H1 (cell line): ENCODE measurements at regions not wholly inside any gene's neighbourhood (a gene's known extent, or its start where the extent isn't known, plus 50 kb on each side); places are given as distances from the start of the nearest gene placed in this dataset.

Source experiments
- CTCF ChIA-PET: fragments of 300-600 bp; sonication (Branson Sonifier 250); formaldehyde crosslinking; loops from one replicate; lab custom pipeline; 2021; ENCODE audit not compliant: partially characterized antibody; lab: Charles Lee
- POLR2A ChIA-PET: fragments of 300-600 bp; sonication (Branson Sonifier 250); formaldehyde crosslinking; loops from one replicate; lab custom pipeline; 2021; ENCODE audit warnings: inconsistent platforms; ENCODE audit not compliant: partially characterized antibody; lab: Charles Lee
- DNase-seq, 2 experiments: peaks; one replicate each; pipeline versions ENCODE4 v3.0.0 to v3.0.0-alpha.2; 2010 to 2022; ENCODE audit warnings: low spot score in 2 of 2, low read depth in 1 of 2, mixed read lengths in 1 of 2
- FAIRE-seq: peaks from 2 replicates; lab custom pipeline; 2011; peaks lifted over from hg19 to GRCh38; lab: Jason Lieb, UNC
- H2AFZ ChIP-seq: 2 replicates; pipeline ENCODE4 v1.8.1; 2012; ENCODE audit warnings: low read length, inconsistent platforms
- H2AK5ac ChIP-seq: 2 replicates; pipeline ENCODE4 v1.6.1; 2013; ENCODE audit warnings: low read depth, low read length
- H2BK120ac ChIP-seq: replicated peaks from 2 replicates; pipeline ENCODE3; 2013; ENCODE audit warnings: low read depth, low read length, inconsistent platforms
- H2BK12ac ChIP-seq: 2 replicates; pipeline ENCODE4 v1.6.1; 2013; ENCODE audit warnings: low read depth, low read length
- H2BK15ac ChIP-seq: 2 replicates; pipeline ENCODE4 v1.6.1; 2013; ENCODE audit warnings: low read length
- H2BK20ac ChIP-seq: 2 replicates; pipeline ENCODE4 v1.6.1; 2013; ENCODE audit warnings: low read length
- H2BK5ac ChIP-seq: 2 replicates; pipeline ENCODE4 v1.6.1; 2013; ENCODE audit warnings: low read depth, low read length
- H3K14ac ChIP-seq: 2 replicates; pipeline ENCODE4 v1.6.1; 2013; ENCODE audit warnings: inconsistent platforms; ENCODE audit not compliant: insufficient read length
- H3K18ac ChIP-seq: 2 replicates; pipeline ENCODE4 v1.6.1; 2013; ENCODE audit warnings: low read length; ENCODE audit errors: extremely low read depth
- H3K23ac ChIP-seq: 2 replicates; pipeline ENCODE4 v1.6.1; 2013; ENCODE audit warnings: inconsistent platforms; ENCODE audit not compliant: insufficient read length
- H3K23me2 ChIP-seq: 2 replicates; pipeline ENCODE4 v1.6.1; 2013; ENCODE audit warnings: low read depth, low read length
- H3K27ac ChIP-seq: 2 replicates; pipeline ENCODE4 v1.6.1; 2011; ENCODE audit warnings: low read depth, low read length, inconsistent platforms
- H3K27me3 ChIP-seq, 4 experiments: replicated peaks in 1 of 4; 1 replicate in 1 of 4; 2 replicates in 3 of 4; pipeline versions ENCODE4 v1.6.1 to v1.8.1; 2011 to 2013; ENCODE audit warnings: low read length in 3 of 4, mild to moderate bottlenecking in 3 of 4, inconsistent platforms in 2 of 4, mixed read lengths in 2 of 4, moderate library complexity in 1 of 4; ENCODE audit not compliant: control insufficient read depth in 3 of 4, insufficient read depth in 3 of 4; ENCODE audit errors: extremely low read depth in 1 of 4
- H3K36me3 ChIP-seq, 4 experiments: 2 replicates each; pipeline versions ENCODE4 v1.6.1 to v1.8.1; 2011 to 2013; ENCODE audit warnings: mild to moderate bottlenecking in 4 of 4, low read length in 3 of 4, moderate library complexity in 2 of 4, control low read depth in 1 of 4, inconsistent platforms in 1 of 4; ENCODE audit not compliant: insufficient read depth in 4 of 4, control insufficient read depth in 2 of 4
- H3K4ac ChIP-seq: replicated peaks from 2 replicates; pipeline ENCODE3; 2013; ENCODE audit warnings: low read length, low read depth, mixed read lengths, inconsistent platforms; ENCODE audit not compliant: insufficient read length
- H3K4me1 ChIP-seq, 4 experiments: replicated peaks in 1 of 4; 1 replicate in 1 of 4; 2 replicates in 3 of 4; pipeline versions ENCODE4 v1.6.1 to v1.8.1; 2011 to 2013; ENCODE audit warnings: low read length in 3 of 4, inconsistent platforms in 2 of 4, mixed read lengths in 1 of 4; ENCODE audit not compliant: insufficient read depth in 4 of 4, control insufficient read depth in 3 of 4
- H3K4me2 ChIP-seq, 2 experiments: 2 replicates each; pipeline versions ENCODE4 v1.6.1 to v1.8.1; 2011 to 2013; ENCODE audit warnings: low read depth in 2 of 2, low read length in 2 of 2, control low read depth in 1 of 2, inconsistent platforms in 1 of 2, mild to moderate bottlenecking in 1 of 2; ENCODE audit not compliant: insufficient read depth in 1 of 2
- H3K4me3 ChIP-seq, 4 experiments: fragments of 200-600, 300-600 bp in 1 of 4; sonication (generic), shearing (Covaris generic), sonication (Bioruptor Twin) in 1 of 4; 2 replicates each; pipeline versions ENCODE4 v1.5.1 to v1.8.1; 2011 to 2016; ENCODE audit warnings: low read length in 4 of 4, low read depth in 3 of 4, control low read depth in 2 of 4, inconsistent platforms in 2 of 4, mild to moderate bottlenecking in 2 of 4, mixed read lengths in 1 of 4, moderate library complexity in 1 of 4; ENCODE audit not compliant: insufficient read depth in 2 of 4; ENCODE audit errors: extremely low read depth in 1 of 4
- H3K56ac ChIP-seq: replicated peaks from 2 replicates; pipeline ENCODE3; 2013; ENCODE audit warnings: low read depth, mild to moderate bottlenecking, mixed read lengths, low read length, inconsistent platforms; ENCODE audit not compliant: insufficient read length
- H3K79me1 ChIP-seq: 2 replicates; pipeline ENCODE4 v1.6.1; 2013; ENCODE audit warnings: low read depth, low read length, control low read depth
- H3K79me2 ChIP-seq, 2 experiments: 2 replicates each; pipeline versions ENCODE4 v1.6.1 to v1.8.1; 2012 to 2013; ENCODE audit warnings: low read length in 2 of 2, mild to moderate bottlenecking in 2 of 2, inconsistent platforms in 1 of 2; ENCODE audit not compliant: insufficient read depth in 2 of 2, control insufficient read depth in 1 of 2
- H3K9ac ChIP-seq, 4 experiments: replicated peaks in 1 of 4; 1 replicate in 1 of 4; 2 replicates in 3 of 4; pipeline versions ENCODE4 v1.6.1 to v1.8.1; 2011 to 2013; ENCODE audit warnings: low read depth in 3 of 4, low read length in 3 of 4, control low read depth in 2 of 4, mild to moderate bottlenecking in 2 of 4, moderate library complexity in 2 of 4, inconsistent platforms in 1 of 4; ENCODE audit errors: extremely low read depth in 1 of 4
- H3K9me3 ChIP-seq, 2 experiments: 2 replicates each; pipeline versions ENCODE4 v1.6.1 to v1.8.1; 2012 to 2013; ENCODE audit warnings: mild to moderate bottlenecking in 2 of 2, moderate library complexity in 2 of 2, control low read depth in 1 of 2, inconsistent platforms in 1 of 2, low read depth in 1 of 2, low read length in 1 of 2, mixed read lengths in 1 of 2; ENCODE audit not compliant: insufficient read depth in 2 of 2
- H4K20me1 ChIP-seq, 2 experiments: replicated peaks in 1 of 2; 2 replicates each; pipeline versions ENCODE3 to v1.8.1; 2011 to 2013; ENCODE audit warnings: inconsistent platforms in 2 of 2, low read length in 2 of 2, mild to moderate bottlenecking in 1 of 2; ENCODE audit not compliant: insufficient read depth in 2 of 2, control insufficient read depth in 1 of 2
- H4K5ac ChIP-seq: 2 replicates; pipeline ENCODE4 v1.6.1; 2013; ENCODE audit warnings: low read length, low read depth, mixed read lengths, inconsistent platforms; ENCODE audit not compliant: insufficient read length
- H4K8ac ChIP-seq: 2 replicates; pipeline ENCODE4 v1.8.0; 2013; ENCODE audit warnings: mild to moderate bottlenecking, moderate library complexity, low read length, inconsistent platforms; ENCODE audit not compliant: insufficient read depth; ENCODE audit errors: extremely low read depth
- H4K91ac ChIP-seq: replicated peaks from 2 replicates; pipeline ENCODE3; 2013; ENCODE audit warnings: low read length, mixed read lengths, inconsistent platforms; ENCODE audit not compliant: insufficient read length
- CHD2 ChIP-seq: IDR thresholded peaks from 2 replicates; pipeline ENCODE4 v1.6.1; 2012; ENCODE audit warnings: low read length, improper control_type of control experiment
- EZH2 ChIP-seq: fragments of 200-600 bp; sonication (generic); IDR thresholded peaks from 2 replicates; pipeline ENCODE4 v1.7.1; 2012; ENCODE audit warnings: low read depth, mild to moderate bottlenecking, moderate library complexity, low read length, inconsistent platforms; ENCODE audit not compliant: severe bottlenecking
- GTF2F1 ChIP-seq: IDR thresholded peaks from 2 replicates; pipeline ENCODE4 v1.6.1; 2012; ENCODE audit warnings: low read depth, low read length, improper control_type of control experiment, borderline replicate concordance
- JUN ChIP-seq: IDR thresholded peaks from 2 replicates; pipeline ENCODE4 v1.6.1; 2011; ENCODE audit warnings: low read depth, mild to moderate bottlenecking, improper control_type of control experiment, low read length
- JUND ChIP-seq: IDR thresholded peaks from 2 replicates; pipeline ENCODE4 v1.6.1; 2011; ENCODE audit warnings: mild to moderate bottlenecking, improper control_type of control experiment, low read length
- KDM1A ChIP-seq: fragments of 200-600, 300-600 bp; sonication (generic); IDR thresholded peaks from 2 replicates; pipeline ENCODE4 v1.7.1; 2016; ENCODE audit warnings: mild to moderate bottlenecking, low read length, borderline replicate concordance
- NANOG ChIP-seq: IDR thresholded peaks from 2 replicates; pipeline ENCODE4 v1.6.1; 2011; ENCODE audit warnings: low read length, low read depth, mild to moderate bottlenecking, inconsistent platforms; ENCODE audit not compliant: insufficient read depth, poor library complexity, severe bottlenecking
- SIN3A ChIP-seq, 2 experiments: IDR thresholded peaks in 1 of 2; conservative IDR thresholded peaks in 1 of 2; 2 replicates each; pipeline ENCODE4 v1.6.1; 2011 to 2012; ENCODE audit warnings: low read length in 2 of 2, improper control_type of control experiment in 1 of 2, low read depth in 1 of 2, mild to moderate bottlenecking in 1 of 2
- TAF7 ChIP-seq: optimal IDR thresholded peaks from 2 replicates; pipeline ENCODE3; 2011; ENCODE audit warnings: low read depth, mild to moderate bottlenecking, inconsistent platforms, low read length, moderate library complexity, borderline replicate concordance
- ZNF274 ChIP-seq: IDR thresholded peaks from 2 replicates; pipeline ENCODE4 v1.7.0; 2012; ENCODE audit warnings: low read length, borderline replicate concordance; ENCODE audit errors: extremely low read depth

DNA sequence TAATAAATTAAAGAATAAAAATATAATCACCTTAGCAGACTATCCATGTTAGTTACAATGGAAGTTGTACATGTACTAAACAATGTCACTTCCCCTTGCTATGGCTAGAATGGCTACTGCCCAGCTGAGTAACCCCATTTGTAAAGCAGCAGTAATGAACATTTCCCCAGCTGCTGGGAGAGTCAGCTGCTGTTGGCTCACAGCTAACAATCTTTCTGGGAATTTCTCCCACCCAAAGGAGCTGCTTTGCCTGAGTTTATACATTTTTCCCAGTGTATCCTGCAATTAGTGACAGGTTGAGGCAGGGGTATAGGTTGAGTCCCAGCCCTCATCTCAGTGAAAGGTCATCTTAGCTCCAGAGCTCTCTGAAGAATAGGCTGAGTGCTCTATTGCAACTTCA lies 665.6 kb upstream of the KLHL29 start:
- H3K79me2 ChIP-seq = no peaks in the 10 kb centered on the region
- H2BK20ac ChIP-seq = no peak overlapping the region
- H3K4me1 ChIP-seq = no peaks in the 10 kb centered on the region
- FAIRE-seq (no peak), DNase-seq (no peak)
- no peak overlapping the region for H2AK5ac ChIP-seq
- H2AFZ ChIP-seq = no peak overlapping the region
- H4K8ac ChIP-seq = no peak overlapping the region
- H3K23ac ChIP-seq = no peak overlapping the region
- H4K20me1 ChIP-seq = no peaks in the 10 kb centered on the region
- H4K91ac ChIP-seq = no peak overlapping the region
- TF ChIP-seq NANOG (no peak), JUND (no peak), CHD2 (no peak), TAF7 (no peak), ZNF274 (no peak), KDM1A (no peak), GTF2F1 (no peak), JUN (no peak), SIN3A (conservative IDR thresholded peaks at IDR 0.05 in 1 of 2, IDR thresholded peaks at IDR 0.05 in 1 of 2; ENCODE audit: low read depth in 1 of 2, low read length in 2 of 2) (no peak), EZH2 (no peak)
- CTCF ChIA-PET = no interaction called here
- H3K27me3 ChIP-seq = no peaks in the 10 kb centered on the region; a peak in 1 of 7 replicates
- no peak overlapping the region for H2BK120ac ChIP-seq
- H2BK5ac ChIP-seq = no peak overlapping the region
- POLR2A ChIA-PET = no interaction called here
- H3K14ac ChIP-seq = no peak overlapping the region
- H3K4ac ChIP-seq = no peak overlapping the region
- H4K5ac ChIP-seq = no peak overlapping the region
- H2BK15ac ChIP-seq = no peak overlapping the region
- no peak overlapping the region for H2BK12ac ChIP-seq
- no peak overlapping the region for H3K27ac ChIP-seq
- H3K18ac ChIP-seq = no peak overlapping the region
- no peaks in the 10 kb centered on the region for H3K79me1 ChIP-seq
- no peaks in the 10 kb centered on the region for H3K9me3 ChIP-seq
- no peak overlapping the region for H3K56ac ChIP-seq
- no peak overlapping the region for H3K9ac ChIP-seq
- no peak overlapping the region for H3K4me2 ChIP-seq
- no peaks in the 10 kb centered on the region for H3K23me2 ChIP-seq
- no peaks in the 10 kb centered on the region for H3K36me3 ChIP-seq
- no peak overlapping the region for H3K4me3 ChIP-seq
